HG03175 (cell line): ENCODE measurements at regions not wholly inside any gene's neighbourhood (a gene's known extent, or its start where the extent isn't known, plus 50 kb on each side); places are given as distances from the start of the nearest gene placed in this dataset.

Experiments
- ATAC-seq: cut with Tn5 transposase; IDR thresholded peaks from one replicate; pipeline ENCODE4 v1.9.1; 2021; ENCODE audit warnings: mild to moderate bottlenecking, moderate library complexity; ENCODE audit not compliant: unreplicated experiment

DNA sequence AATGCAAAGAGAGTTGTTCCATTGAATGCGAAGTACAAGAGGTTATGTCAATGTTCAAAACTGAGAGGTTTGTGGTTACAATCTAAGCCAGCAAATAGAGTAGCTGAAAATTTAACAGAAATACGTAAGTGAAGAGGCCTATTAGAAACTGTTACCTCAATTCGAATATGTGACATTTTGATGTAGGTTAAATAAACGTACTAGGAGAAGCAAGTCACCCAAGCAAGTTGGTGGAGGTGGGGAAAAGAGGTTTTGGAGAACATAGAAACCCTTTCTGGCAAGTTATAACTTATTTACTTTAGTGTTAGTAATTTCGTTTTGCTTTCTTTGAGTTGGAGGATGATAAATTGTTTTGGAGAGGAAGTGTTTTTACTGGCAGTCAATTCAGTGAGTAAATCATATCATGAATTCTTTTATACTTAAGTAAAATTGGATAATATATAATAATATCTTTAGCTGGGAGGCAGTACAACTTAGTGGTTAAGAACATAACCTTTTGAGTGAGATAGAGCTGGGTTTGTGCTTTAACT is 91.2 kb upstream of the NAALADL2 start:
- ATAC-seq = no peak

DNA sequence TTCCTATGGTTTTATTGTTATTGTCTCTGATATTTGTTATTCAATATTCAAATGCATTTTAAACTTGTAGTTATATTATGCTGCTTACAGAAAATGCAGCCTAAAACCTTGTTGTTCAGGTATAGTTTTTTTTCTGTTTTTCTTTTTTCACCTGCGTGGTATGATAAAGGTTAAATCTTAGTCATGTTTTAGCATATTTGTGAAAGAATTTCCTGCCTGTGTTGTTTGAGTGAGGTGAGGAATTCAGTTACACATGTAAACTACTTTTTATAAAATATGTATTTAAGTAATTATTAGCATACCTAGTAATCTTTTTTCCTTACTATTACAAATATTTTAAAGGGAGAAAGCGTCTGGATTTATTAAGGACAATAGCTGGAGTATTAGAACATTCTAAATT is 90.0 kb upstream of the NAALADL2 start:
- ATAC-seq = no peak

GRCh38 chr3:174775603-174776002 is 83.5 kb upstream of the NAALADL2 start:
- no peak for ATAC-seq

- no peak for ATAC-seq
Measured at GRCh38 chr3:174776123-174776522, 83.0 kb upstream of the NAALADL2 start.

- no peak for ATAC-seq
Measured at GRCh38 chr3:174776636-174777035, 82.5 kb upstream of the NAALADL2 start.

DNA sequence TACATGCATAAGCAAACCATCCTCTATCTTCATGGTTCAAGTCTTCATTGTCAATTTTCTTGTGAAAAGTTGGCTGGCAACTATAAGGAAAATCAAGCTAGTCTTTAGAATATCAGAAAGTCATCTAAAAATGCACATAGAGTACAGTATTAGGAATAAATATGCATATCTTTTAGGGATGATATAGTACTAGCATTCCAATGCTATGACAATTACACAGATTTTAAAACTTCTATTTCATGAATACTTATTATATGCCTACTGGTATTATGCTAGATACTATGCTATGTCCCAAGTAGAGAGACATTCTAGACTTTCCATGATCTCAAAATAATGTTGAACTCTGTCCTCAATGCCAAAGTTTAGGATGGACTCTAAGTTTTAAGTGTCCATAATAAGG is 81.3 kb upstream of the NAALADL2 start:
- no peak for ATAC-seq

GRCh38 chr3:174783502-174783901 is 75.6 kb upstream of the NAALADL2 start:
- ATAC-seq = no peak

DNA sequence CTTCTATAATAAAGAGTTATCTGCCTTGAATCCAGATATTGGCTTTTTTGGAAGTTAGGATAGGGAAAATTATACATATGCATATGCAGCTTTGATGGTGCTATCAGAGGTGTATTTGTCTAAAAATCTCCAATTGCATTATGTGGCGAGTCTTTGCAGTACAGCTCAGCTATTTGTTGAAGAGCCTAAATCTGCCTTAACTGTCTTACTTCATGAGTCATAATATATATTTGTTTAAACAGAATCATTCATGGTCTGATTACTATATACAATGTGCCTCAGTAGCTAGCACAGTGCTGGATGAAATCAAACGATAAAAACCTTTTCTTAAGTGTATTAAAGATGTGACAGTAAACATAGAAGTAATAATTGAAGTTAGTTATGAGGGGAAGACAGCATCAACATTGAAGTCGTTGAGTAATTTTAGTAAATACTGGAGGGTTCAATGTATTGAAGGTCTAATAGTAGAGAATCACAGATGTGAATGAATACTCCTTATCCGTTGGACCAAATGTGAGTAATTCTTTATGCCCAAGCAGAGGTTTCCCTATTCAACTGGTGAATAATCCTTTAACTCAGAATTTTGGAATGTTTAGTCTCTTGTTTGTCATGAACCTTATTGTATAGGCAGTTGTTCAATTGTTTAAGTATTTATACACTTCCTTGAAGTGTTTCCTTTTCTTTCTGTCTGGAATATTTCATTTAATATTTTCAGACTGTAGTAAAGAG is 74.8 kb upstream of the NAALADL2 start:
- no peak for ATAC-seq

GRCh38 chr3:174786825-174787224 is 72.3 kb upstream of the NAALADL2 start:
- ATAC-seq = no peak

GRCh38 chr3:174791161-174791560 is 68.0 kb upstream of the NAALADL2 start:
- ATAC-seq = no peak

- no peak for ATAC-seq
Measured at GRCh38 chr3:174792864-174793263, 66.3 kb upstream of the NAALADL2 start.
